ENCODE measurements at regions not wholly inside any gene's neighbourhood (a gene's known extent, or its start where the extent isn't known, plus 50 kb on each side); places are given as distances from the start of the nearest gene placed in this dataset.

- POLR2A ChIA-PET = no interaction called here
- no peak overlapping the region for H3K4me3 ChIP-seq (replicated peaks in 1 of 2; ENCODE audit: low read depth in 1 of 2, low read length in 2 of 2)
- ATAC-seq = no peak
- no peaks in the 10 kb centered on the region for H3K4me1 ChIP-seq (ENCODE audit: control insufficient read depth in 1 of 2, insufficient read depth in 2 of 2, low read length in 2 of 2)
- H3K9me2 ChIP-seq (ENCODE audit: insufficient read depth) = no peaks in the 10 kb centered on the region
- H3K9ac ChIP-seq (ENCODE audit: low read length) = no peak overlapping the region
- CTCF ChIA-PET = no interaction called here
- TF ChIP-seq EZH2phosphoT487 (IDR thresholded peaks at IDR 0.05; ENCODE audit: borderline replicate concordance) = no peak
- TF ChIP-seq, protein P1, sequence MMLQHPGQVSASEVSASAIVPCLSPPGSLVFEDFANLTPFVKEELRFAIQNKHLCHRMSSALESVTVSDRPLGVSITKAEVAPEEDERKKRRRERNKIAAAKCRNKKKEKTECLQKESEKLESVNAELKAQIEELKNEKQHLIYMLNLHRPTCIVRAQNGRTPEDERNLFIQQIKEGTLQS (IDR thresholded peaks at IDR 0.05) = no peak
- intact Hi-C loops (cut with micrococcal nuclease) = no loop called here
- H3K4me2 ChIP-seq (ENCODE audit: low read length) = no peak overlapping the region
- H2AFZ ChIP-seq (ENCODE audit: low read depth, low read length, poor library complexity, severe bottlenecking) = no peak overlapping the region
- H3K36me3 ChIP-seq (ENCODE audit: control insufficient read depth in 1 of 2, insufficient read depth in 2 of 2, low read length in 2 of 2) = no peaks in the 10 kb centered on the region
- no peak for DNase-seq (ENCODE audit: low read depth, low spot score)
- RAD21 ChIA-PET (ENCODE audit: low non-redundant PET in 1 of 2, low total read pairs in 2 of 2, uncharacterized antibody in 2 of 2, unreplicated experiment in 2 of 2) = no interaction called here
- H3K9me3 ChIP-seq (ENCODE audit: control insufficient read depth in 1 of 2, insufficient read depth in 1 of 2, low read depth in 1 of 2, low read length in 2 of 2) = no peaks in the 10 kb centered on the region
- no peaks in the 10 kb centered on the region for H3K79me2 ChIP-seq (ENCODE audit: insufficient read depth, low read length)
- H3K27me3 ChIP-seq (ENCODE audit: insufficient read depth, low read length) = no peaks in the 10 kb centered on the region
- no peaks in the 10 kb centered on the region for H4K20me1 ChIP-seq (ENCODE audit: insufficient read depth)
- no TSS peak for BruUV-seq (replicated peaks)
- no peak overlapping the region for H3K27ac ChIP-seq (ENCODE audit: low read depth, low read length)
These were observed 232.9 kb downstream of the LNPK start for GRCh38 chr2:175769200-175769599.

GRCh38 chr2:175766880-175767279 is 235.2 kb downstream of the LNPK start:
- Histone ChIP-seq H3K27ac (ENCODE audit: low read depth, low read length) (no peak overlapping the region), H3K9me3 (ENCODE audit: control insufficient read depth in 1 of 2, insufficient read depth in 1 of 2, low read depth in 1 of 2, low read length in 2 of 2) (no peaks in the 10 kb centered on the region), H3K9ac (ENCODE audit: low read length) (no peak overlapping the region), H3K9me2 (ENCODE audit: insufficient read depth) (no peaks in the 10 kb centered on the region), H4K20me1 (ENCODE audit: insufficient read depth) (no peaks in the 10 kb centered on the region), H2AFZ (ENCODE audit: low read depth, low read length, poor library complexity, severe bottlenecking) (no peak overlapping the region), H3K27me3 (ENCODE audit: insufficient read depth, low read length) (no peaks in the 10 kb centered on the region), H3K4me3 (replicated peaks in 1 of 2; ENCODE audit: low read depth in 1 of 2, low read length in 2 of 2) (no peak overlapping the region), H3K36me3 (ENCODE audit: control insufficient read depth in 1 of 2, insufficient read depth in 2 of 2, low read length in 2 of 2) (no peaks in the 10 kb centered on the region), H3K79me2 (ENCODE audit: insufficient read depth, low read length) (no peaks in the 10 kb centered on the region), H3K4me2 (ENCODE audit: low read length) (no peak overlapping the region), H3K4me1 (ENCODE audit: control insufficient read depth in 1 of 2, insufficient read depth in 2 of 2, low read length in 2 of 2) (no peaks in the 10 kb centered on the region)
- no peak for ATAC-seq
- ChIA-PET POLR2A (no interaction called here), CTCF (no interaction called here), RAD21 (ENCODE audit: low non-redundant PET in 1 of 2, low total read pairs in 2 of 2, uncharacterized antibody in 2 of 2, unreplicated experiment in 2 of 2) (no interaction called here)
- intact Hi-C loops (cut with micrococcal nuclease) = no loop called here
- TF ChIP-seq RAD21 (IDR thresholded peaks at IDR 0.05; ENCODE audit: low read depth) (no peak), ZNF274 (IDR thresholded peaks at IDR 0.05; ENCODE audit: low read depth, low read length) (no peak), POLR2AphosphoS5 (IDR thresholded peaks at IDR 0.05; ENCODE audit: low read depth, low read length) (no peak), REST (IDR thresholded peaks at IDR 0.05; ENCODE audit: low read depth) (no peak), YY1 (IDR thresholded peaks at IDR 0.05; ENCODE audit: extremely low read depth, insufficient replicate concordance, low read depth, low read length) (no peak), CTCF (IDR thresholded peaks at IDR 0.05 in 2 of 3, conservative IDR thresholded peaks at IDR 0.05 in 1 of 3; ENCODE audit: borderline replicate concordance in 1 of 3, insufficient read depth in 1 of 3, low read depth in 2 of 3, low read length in 2 of 3) (no peak), JUND (IDR thresholded peaks at IDR 0.05) (no peak), FOSL1 (IDR thresholded peaks at IDR 0.05; ENCODE audit: low read depth) (no peak), ELF1 (IDR thresholded peaks at IDR 0.05; ENCODE audit: borderline replicate concordance, low read depth) (no peak), EGR1 (IDR thresholded peaks at IDR 0.05; ENCODE audit: low read depth) (no peak)
- TF ChIP-seq, protein P2, sequence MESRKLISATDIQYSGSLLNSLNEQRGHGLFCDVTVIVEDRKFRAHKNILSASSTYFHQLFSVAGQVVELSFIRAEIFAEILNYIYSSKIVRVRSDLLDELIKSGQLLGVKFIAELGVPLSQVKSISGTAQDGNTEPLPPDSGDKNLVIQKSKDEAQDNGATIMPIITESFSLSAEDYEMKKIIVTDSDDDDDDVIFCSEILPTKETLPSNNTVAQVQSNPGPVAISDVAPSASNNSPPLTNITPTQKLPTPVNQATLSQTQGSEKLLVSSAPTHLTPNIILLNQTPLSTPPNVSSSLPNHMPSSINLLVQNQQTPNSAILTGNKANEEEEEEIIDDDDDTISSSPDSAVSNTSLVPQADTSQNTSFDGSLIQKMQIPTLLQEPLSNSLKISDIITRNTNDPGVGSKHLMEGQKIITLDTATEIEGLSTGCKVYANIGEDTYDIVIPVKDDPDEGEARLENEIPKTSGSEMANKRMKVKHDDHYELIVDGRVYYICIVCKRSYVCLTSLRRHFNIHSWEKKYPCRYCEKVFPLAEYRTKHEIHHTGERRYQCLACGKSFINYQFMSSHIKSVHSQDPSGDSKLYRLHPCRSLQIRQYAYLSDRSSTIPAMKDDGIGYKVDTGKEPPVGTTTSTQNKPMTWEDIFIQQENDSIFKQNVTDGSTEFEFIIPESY (IDR thresholded peaks at IDR 0.05; ENCODE audit: extremely low read depth, insufficient replicate concordance, low read length) = no peak
- no peak for DNase-seq (ENCODE audit: low read depth, low spot score)
- no TSS peak for BruUV-seq (replicated peaks)
